ENCODE measurements at regions not wholly inside any gene's neighbourhood (a gene's known extent, or its start where the extent isn't known, plus 50 kb on each side); places are given as distances from the start of the nearest gene placed in this dataset.
"Not testable (repeated sequence)": the region's sequence is repeated elsewhere in the genome, so short reads cannot be mapped to it uniquely, and the experiment has no call there.

- no peak for DNase-seq
Observed at GRCh38 chr15:96838081-96838480, 507.6 kb downstream of the NR2F2 start.

DNA sequence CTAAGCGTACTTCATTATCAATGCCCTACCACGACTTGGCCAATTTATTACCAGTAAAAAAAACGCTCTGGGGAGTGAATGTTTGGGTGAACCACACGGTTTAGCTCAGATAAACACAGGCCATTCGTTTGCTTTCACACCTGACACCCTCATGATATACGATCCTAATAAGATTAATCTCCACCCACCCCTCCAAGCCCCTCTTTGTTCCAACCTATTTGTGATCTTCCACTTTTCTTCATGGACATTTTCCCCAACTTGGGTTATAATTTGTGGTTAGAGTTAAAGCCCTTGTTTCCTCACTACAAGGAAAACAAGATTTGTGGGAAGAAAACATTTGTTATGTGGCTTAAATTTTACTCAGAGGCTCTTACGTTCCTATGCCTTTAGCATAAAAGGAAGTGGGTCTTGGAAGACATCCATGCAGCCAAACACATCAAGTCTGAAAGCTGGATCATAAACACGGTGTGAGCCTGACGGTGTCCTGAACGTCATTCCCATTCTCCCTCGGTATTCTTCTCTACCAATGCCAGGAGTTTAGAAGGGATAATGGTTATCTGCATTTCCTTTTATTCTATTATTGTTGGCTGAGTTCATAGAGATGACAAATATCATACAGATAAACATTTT, 518.9 kb downstream of the NR2F2 start:
- no peak for DNase-seq

- DNase-seq = no peak
Observed at GRCh38 chr15:96851613-96852012, 521.1 kb downstream of the NR2F2 start.

DNA sequence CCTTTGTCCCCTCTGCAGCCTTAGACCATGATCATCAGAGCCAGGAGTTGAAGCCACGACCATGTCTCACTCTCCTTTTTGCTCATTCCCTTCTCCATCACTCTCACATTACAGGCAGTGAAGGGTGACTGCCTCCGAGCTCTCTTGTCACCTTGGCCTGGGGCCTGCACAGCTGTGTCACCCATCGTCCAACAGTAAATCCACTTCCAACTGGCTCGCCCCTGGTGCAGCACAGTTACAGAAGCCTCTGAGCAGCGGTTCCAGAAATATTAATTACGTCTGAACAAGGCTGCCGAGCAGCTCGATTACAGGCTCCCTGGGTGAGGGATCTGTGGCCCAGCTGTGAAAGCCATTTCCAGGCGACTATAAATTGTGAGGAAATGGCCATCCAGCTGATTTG, 528.2 kb downstream of the NR2F2 start:
- DNase-seq = no peak

- DNase-seq = no peak
Observed at GRCh38 chr15:96860741-96861140, 530.2 kb downstream of the NR2F2 start.

DNA sequence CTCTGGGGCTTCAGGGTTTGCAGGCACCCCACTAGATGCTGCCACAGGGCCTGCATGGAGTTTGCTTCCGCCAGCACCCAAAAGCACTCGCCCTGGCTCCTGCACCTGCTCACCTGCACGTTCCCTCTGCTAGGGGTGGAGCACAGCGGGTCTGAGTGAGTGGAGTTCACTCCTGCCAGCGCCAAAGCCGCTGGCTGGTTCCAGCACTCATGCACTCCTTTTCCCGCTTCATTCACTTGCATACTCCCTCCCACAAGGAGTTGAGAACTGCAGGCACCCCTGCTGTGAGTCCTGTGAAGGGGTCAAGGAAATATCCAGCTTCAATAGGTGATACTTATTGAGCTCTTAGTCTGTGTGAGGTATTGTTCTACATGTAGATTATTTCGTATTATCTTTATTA, 537.5 kb downstream of the NR2F2 start:
- no peak for DNase-seq

GRCh38 chr15:96869122-96869521, 538.6 kb downstream of the NR2F2 start:
- no peak for DNase-seq

GRCh38 chr15:96869790-96870189, 539.3 kb downstream of the NR2F2 start:
- DNase-seq = no peak

DNA sequence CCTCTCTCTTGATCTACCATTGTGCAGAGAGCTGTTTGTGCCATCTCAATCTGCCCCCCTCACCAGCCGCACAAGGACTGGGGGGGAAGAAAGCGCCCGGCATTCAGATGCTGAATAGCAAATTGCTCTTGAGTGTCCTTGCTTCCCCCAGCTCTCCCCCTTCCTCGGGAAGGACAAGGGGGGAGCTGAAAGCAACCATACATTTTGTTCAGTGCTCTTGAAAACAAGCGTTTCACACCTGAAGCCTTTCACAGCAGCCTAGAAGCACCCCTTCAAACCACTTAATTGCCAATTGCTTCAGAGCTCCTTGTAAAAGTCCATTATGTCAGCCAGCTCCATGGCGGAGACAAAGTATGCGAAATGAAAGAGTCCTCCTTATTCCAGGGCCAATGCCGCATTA, 540.1 kb downstream of the NR2F2 start:
- no peak for DNase-seq

DNA sequence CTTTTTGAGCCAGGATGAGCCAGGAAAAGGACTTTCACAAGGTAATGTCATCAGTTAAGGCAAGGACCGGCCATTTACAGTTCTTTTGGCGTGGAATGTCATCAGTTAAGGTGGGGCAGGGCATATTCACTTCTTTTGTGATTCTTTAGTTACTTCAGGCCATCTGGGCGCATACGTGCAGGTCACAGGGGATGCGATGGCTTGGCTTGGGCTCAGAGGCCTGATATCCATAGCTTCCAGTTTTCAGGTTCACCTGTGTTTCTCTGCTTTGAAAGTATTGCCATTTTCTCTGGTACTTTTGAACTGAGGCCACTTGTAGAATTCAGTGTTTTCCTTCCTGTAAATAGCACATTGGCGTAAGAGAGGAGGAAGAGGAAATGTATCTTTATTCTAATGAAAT, 546.9 kb downstream of the NR2F2 start:
- DNase-seq = not testable (repeated sequence)

GRCh38 chr15:96878129-96878528, 547.6 kb downstream of the NR2F2 start:
- DNase-seq = no peak

DNA sequence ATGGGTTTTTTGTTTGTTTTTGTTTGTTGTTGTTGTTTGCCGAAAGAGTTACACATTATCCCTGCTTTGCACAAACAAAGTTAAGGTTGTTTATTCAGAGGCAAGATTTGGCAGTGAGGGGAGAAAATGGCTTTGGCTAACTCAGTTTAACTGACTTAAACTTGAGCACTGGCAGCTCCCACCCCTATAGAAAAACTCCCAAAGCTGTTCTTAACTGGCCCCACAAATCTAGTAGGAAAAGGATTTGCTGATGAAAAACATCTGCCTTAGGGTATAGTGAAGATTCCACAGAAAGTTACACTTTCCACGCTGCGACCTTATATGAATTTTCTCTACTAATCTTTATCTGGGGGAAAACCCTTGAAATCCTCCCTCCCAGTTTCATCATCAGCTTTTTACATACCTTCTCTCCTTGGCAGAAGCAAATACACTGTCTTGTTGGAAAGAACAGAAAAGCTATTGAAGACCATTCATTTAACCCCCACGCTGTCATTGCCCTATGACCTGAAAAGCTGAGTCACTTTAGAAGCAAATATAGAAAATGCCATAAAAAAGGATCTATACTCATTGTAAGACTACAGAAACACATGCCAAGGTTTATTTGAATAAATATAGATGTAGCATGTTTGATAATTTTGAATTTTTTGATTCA, 551.7 kb downstream of the NR2F2 start:
- no peak for DNase-seq

DNA sequence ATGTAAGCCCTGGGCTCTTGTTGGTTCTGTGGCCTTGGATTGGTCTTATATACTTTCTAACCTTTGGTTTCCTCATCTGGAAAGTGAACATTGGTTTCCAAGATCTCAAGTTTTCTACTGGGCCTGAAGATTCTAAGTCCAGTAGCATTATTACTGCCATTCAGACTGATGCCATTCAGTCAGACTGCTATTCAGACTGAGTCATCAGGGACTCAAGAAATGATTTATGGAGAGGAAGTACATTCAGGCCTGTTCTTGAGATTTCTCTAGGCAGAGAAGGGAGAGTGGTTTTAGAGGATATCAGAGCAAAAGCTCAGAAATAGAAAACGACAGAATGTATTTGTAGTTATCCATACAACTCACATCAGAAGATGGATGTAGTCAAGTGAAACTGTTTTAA, 557.2 kb downstream of the NR2F2 start:
- no peak for DNase-seq

DNA sequence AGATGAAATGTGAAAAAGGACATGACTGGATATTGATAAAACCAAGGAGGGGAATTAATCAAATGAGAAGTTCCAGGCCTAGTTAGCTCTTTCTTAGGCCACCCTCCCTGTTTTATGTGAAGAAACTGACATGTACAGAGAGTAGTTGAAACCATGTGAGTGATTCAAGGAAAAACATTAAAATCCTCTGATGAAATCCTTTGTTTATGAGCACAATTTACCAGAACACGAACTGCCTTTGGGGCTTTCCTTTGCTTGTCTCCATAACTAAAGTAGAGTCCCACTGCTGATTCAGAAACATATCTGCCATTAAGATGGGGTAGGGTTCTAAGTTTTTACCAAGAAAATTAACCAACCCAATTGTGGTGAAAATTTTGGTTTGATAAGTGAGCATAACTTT, 558.3 kb downstream of the NR2F2 start:
- no peak for DNase-seq

DNA sequence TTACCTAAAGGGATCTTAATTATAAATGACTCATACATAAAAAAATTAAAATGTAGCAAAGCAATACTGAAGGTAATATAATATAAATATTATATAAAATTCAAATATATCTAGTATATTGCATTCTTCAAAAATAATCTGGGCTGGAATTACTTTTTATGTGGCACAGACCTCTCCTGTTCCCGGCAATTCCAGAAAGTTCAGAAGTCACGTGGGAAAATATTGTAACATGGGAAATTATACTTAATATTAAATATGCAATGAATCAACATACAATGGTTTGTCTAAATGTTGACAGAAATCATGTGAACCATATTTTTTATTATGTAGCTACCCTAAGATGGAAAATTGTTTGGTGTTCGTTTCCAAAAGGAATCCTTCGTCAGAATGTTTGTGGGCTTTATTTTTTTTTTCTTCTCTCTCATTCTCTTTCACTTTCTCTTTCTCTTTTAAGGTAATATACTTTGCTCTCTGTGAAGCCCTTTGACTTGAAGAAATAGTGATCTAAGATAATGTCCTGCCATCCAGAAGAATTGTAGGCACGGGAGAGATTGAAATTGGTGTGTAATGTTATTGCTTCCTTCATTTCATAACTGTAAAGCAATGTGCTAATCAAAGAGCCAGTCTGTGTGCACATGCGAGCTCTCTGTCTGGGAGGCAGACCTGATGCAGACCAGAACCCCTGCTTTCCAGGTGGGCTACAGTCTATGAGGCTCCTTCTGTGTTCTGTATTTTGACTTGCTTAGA, 559.4 kb downstream of the NR2F2 start:
- DNase-seq = no peak

- no peak for DNase-seq
Observed at GRCh38 chr15:96891046-96891445, 560.5 kb downstream of the NR2F2 start.

GRCh38 chr15:96893159-96893906, 562.8 kb downstream of the NR2F2 start:
- peak; percentile 42 for DNase-seq

DNA sequence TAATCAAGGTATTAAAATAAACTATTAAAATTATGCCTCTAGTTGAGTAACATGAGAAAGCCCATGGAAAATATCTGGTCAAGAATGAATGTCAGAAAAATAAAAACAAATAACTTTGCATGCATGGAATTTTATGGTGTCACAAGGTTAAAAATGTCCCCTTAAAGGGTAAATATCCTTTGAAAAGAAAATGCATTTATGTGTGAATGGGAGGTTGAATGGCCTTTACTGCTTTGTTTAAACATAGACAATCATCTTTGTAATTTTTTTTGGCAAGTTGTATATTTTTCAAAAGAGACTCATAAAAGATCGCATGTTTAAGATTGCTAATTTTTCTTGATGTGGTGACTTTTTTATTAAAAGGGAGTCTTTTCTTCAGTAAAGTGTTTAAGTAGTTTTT, 564.2 kb downstream of the NR2F2 start:
- DNase-seq = no peak

GRCh38 chr15:96896766-96897165, 566.3 kb downstream of the NR2F2 start:
- DNase-seq = no peak

- DNase-seq = no peak
Observed at GRCh38 chr15:96914081-96914480, 583.6 kb downstream of the NR2F2 start.

- DNase-seq = no peak
Observed at GRCh38 chr15:96916750-96917149, 586.2 kb downstream of the NR2F2 start.

DNA sequence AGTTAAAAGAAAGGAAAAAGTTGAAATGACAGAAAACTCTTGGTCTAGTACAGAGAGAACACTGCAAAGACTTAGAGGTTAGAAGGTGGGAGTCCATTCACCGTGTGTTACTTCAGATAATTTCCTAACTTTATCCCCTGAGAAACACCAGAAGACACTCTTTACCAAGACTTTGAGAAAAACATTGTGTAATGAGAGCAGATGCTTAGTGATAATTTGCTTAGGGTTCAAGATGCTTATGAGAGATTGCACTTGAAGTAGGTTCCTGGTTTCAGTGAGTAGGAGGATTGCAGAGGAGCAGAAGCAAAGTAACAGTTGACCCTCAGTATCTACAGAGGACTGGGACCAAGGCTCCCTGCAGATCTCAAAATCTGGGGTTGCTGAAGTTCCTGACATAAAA, 594.1 kb downstream of the NR2F2 start:
- DNase-seq = no peak
